ENCODE measurements at regions not wholly inside any gene's neighbourhood (a gene's known extent, or its start where the extent isn't known, plus 50 kb on each side); places are given as distances from the start of the nearest gene placed in this dataset.

GRCh38 chrX:81054904-81055303, 146.8 kb downstream of the HMGN5 start:
- DNase-seq (peak; percentile 0), ATAC-seq (ENCODE audit: low read depth) (no peak)
- no peaks in the 10 kb centered on the region for H3K9me3 Mint-ChIP-seq (ENCODE audit: insufficient read depth)
- H3K27me3 ChIP-seq (replicated peaks in 1 of 4; ENCODE audit: control extremely low read depth in 1 of 4, control insufficient read depth in 3 of 4, insufficient read depth in 4 of 4, low read length in 3 of 4), result no peaks in the 10 kb centered on the region
- no peaks in the 10 kb centered on the region for H3K36me3 ChIP-seq (replicated peaks in 1 of 2; ENCODE audit: control extremely low read depth in 1 of 2, control insufficient read depth in 1 of 2, extremely low read depth in 1 of 2, insufficient read depth in 2 of 2, low read length in 1 of 2)
- H4K20me1 ChIP-seq (ENCODE audit: control insufficient read depth, insufficient read depth, low read length, poor library complexity, severe bottlenecking), result no peaks in the 10 kb centered on the region
- intact Hi-C loops (cut with micrococcal nuclease), result no loop called here
- H3K9ac ChIP-seq (ENCODE audit: low read length), result no peak overlapping the region
- no peak overlapping the region for H3K4me3 ChIP-seq (ENCODE audit: control extremely low read depth in 1 of 5, extremely low read depth in 1 of 5, insufficient read depth in 1 of 5, low read depth in 2 of 5, low read length in 4 of 5)
- H3K27me3 Mint-ChIP-seq, result no peaks in the 10 kb centered on the region
- TF ChIP-seq, protein P1, sequence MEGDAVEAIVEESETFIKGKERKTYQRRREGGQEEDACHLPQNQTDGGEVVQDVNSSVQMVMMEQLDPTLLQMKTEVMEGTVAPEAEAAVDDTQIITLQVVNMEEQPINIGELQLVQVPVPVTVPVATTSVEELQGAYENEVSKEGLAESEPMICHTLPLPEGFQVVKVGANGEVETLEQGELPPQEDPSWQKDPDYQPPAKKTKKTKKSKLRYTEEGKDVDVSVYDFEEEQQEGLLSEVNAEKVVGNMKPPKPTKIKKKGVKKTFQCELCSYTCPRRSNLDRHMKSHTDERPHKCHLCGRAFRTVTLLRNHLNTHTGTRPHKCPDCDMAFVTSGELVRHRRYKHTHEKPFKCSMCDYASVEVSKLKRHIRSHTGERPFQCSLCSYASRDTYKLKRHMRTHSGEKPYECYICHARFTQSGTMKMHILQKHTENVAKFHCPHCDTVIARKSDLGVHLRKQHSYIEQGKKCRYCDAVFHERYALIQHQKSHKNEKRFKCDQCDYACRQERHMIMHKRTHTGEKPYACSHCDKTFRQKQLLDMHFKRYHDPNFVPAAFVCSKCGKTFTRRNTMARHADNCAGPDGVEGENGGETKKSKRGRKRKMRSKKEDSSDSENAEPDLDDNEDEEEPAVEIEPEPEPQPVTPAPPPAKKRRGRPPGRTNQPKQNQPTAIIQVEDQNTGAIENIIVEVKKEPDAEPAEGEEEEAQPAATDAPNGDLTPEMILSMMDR (IDR thresholded peaks at IDR 0.05), result no peak
- TF ChIP-seq EZH2 (IDR thresholded peaks at IDR 0.05; ENCODE audit: borderline replicate concordance, insufficient read depth, low read depth, low read length, poor library complexity, severe bottlenecking), result no peak
- H3K4me3 Mint-ChIP-seq, result no peak overlapping the region
- POLR2A ChIA-PET, result no interaction called here
- peaks cover 0 to 7% (median 0%) of the 10 kb centered on the region in 3 donors for H3K9me3 ChIP-seq (ENCODE audit: control extremely low read depth in 1 of 3, control insufficient read depth in 2 of 3, insufficient read depth in 1 of 3, low read length in 2 of 3)
- H2AFZ ChIP-seq (ENCODE audit: insufficient read depth, low read depth, low read length, poor library complexity, severe bottlenecking), result no peak overlapping the region
- H3K4me2 ChIP-seq (replicated peaks; ENCODE audit: low read depth, low read length, poor library complexity, severe bottlenecking), result no peak overlapping the region
- H3K4me1 ChIP-seq (ENCODE audit: control insufficient read depth in 2 of 2, insufficient read depth in 2 of 2, low read length in 2 of 2), result no peaks in the 10 kb centered on the region
- H3K27ac ChIP-seq (ENCODE audit: low read length in 2 of 2), result no peak overlapping the region
- WGBS (ENCODE audit: insufficient coverage), result 93% methylated on average over 3 of the region's 3 CpGs
- H3K27ac Mint-ChIP-seq, result no peak overlapping the region
- CTCF ChIA-PET, result no interaction called here
- H3K4me1 Mint-ChIP-seq, result no peaks in the 10 kb centered on the region
- no peaks in the 10 kb centered on the region for H3K79me2 ChIP-seq (ENCODE audit: control insufficient read depth, insufficient read depth, low read length)

- DNase-seq (no peak), ATAC-seq (ENCODE audit: low read depth) (no peak)
- Histone ChIP-seq H2AFZ (ENCODE audit: insufficient read depth, low read depth, low read length, poor library complexity, severe bottlenecking) (no peak overlapping the region), H3K4me1 (ENCODE audit: control insufficient read depth in 2 of 2, insufficient read depth in 2 of 2, low read length in 2 of 2) (no peaks in the 10 kb centered on the region), H3K79me2 (ENCODE audit: control insufficient read depth, insufficient read depth, low read length) (no peaks in the 10 kb centered on the region), H3K27me3 (replicated peaks in 1 of 4; ENCODE audit: control extremely low read depth in 1 of 4, control insufficient read depth in 3 of 4, insufficient read depth in 4 of 4, low read length in 3 of 4) (no peaks in the 10 kb centered on the region), H3K27ac (ENCODE audit: low read length in 2 of 2) (no peak overlapping the region), H3K36me3 (replicated peaks in 1 of 2; ENCODE audit: control extremely low read depth in 1 of 2, control insufficient read depth in 1 of 2, extremely low read depth in 1 of 2, insufficient read depth in 2 of 2, low read length in 1 of 2) (no peaks in the 10 kb centered on the region), H3K4me2 (replicated peaks; ENCODE audit: low read depth, low read length, poor library complexity, severe bottlenecking) (no peak overlapping the region), H3K9me3 (ENCODE audit: control extremely low read depth in 1 of 3, control insufficient read depth in 2 of 3, insufficient read depth in 1 of 3, low read length in 2 of 3) (peaks cover 0 to 5% (median 0%) of the 10 kb centered on the region in 3 donors), H3K4me3 (ENCODE audit: control extremely low read depth in 1 of 5, extremely low read depth in 1 of 5, insufficient read depth in 1 of 5, low read depth in 2 of 5, low read length in 4 of 5) (no peak overlapping the region), H4K20me1 (ENCODE audit: control insufficient read depth, insufficient read depth, low read length, poor library complexity, severe bottlenecking) (no peaks in the 10 kb centered on the region), H3K9ac (ENCODE audit: low read length) (no peak overlapping the region)
- H3K4me3 Mint-ChIP-seq, result no peak overlapping the region
- CTCF ChIA-PET, result no interaction called here
- no peak for TF ChIP-seq EZH2 (IDR thresholded peaks at IDR 0.05; ENCODE audit: borderline replicate concordance, insufficient read depth, low read depth, low read length, poor library complexity, severe bottlenecking)
- TF ChIP-seq, protein P1 (IDR thresholded peaks at IDR 0.05), result no peak
- H3K27ac Mint-ChIP-seq, result no peak overlapping the region
- intact Hi-C loops (cut with micrococcal nuclease), result no loop called here
- POLR2A ChIA-PET, result no interaction called here
- no peaks in the 10 kb centered on the region for H3K9me3 Mint-ChIP-seq (ENCODE audit: insufficient read depth)
- no peaks in the 10 kb centered on the region for H3K4me1 Mint-ChIP-seq
- 100% methylated on average over 1 of the region's 1 CpG for WGBS (ENCODE audit: insufficient coverage)
- no peaks in the 10 kb centered on the region for H3K27me3 Mint-ChIP-seq
Observed at GRCh38 chrX:81021478-81021877, 180.2 kb downstream of the HMGN5 start.
